Cerebellar cortex (tissue), 1 donor: ENCODE measurements at regions not wholly inside any gene's neighbourhood (a gene's known extent, or its start where the extent isn't known, plus 50 kb on each side); places are given as distances from the start of the nearest gene placed in this dataset.
A peak's percentile ranks its signal among the peaks of the same experiment; 100 is the strongest.

Experiments used
- DNase-seq: peaks from one replicate; pipeline ENCODE4 v3.0.0-alpha.2; 2015; ENCODE audit warnings: low spot score

GRCh38 chr12:16972923-16973770 is 367.2 kb upstream of the LMO3 start:
- no peak for DNase-seq

GRCh38 chr12:16962889-16963288 is 356.9 kb upstream of the LMO3 start:
- no peak for DNase-seq

- no peak for DNase-seq
Observed at GRCh38 chr12:16955083-16955657, 349.2 kb upstream of the LMO3 start.

GRCh38 chr12:16949871-16950667 is 344.1 kb upstream of the LMO3 start:
- no peak for DNase-seq

- DNase-seq, result no peak
Observed at GRCh38 chr12:16949371-16949770, 343.4 kb upstream of the LMO3 start.

GRCh38 chr12:16946704-16947103 is 340.7 kb upstream of the LMO3 start:
- DNase-seq, result no peak

GRCh38 chr12:16939871-16940306 is 333.9 kb upstream of the LMO3 start:
- peak; percentile 19 for DNase-seq

- no peak for DNase-seq
Observed at GRCh38 chr12:16927259-16927658, 321.3 kb upstream of the LMO3 start.

- no peak for DNase-seq
Observed at GRCh38 chr12:16920451-16920850, 314.5 kb upstream of the LMO3 start.

- DNase-seq, result no peak
Observed at GRCh38 chr12:16919551-16919950, 313.6 kb upstream of the LMO3 start.

- no peak for DNase-seq
Observed at GRCh38 chr12:16914853-16915252, 308.9 kb upstream of the LMO3 start.

GRCh38 chr12:16913832-16914490 is 308.0 kb upstream of the LMO3 start:
- no peak for DNase-seq

- no peak for DNase-seq
Observed at GRCh38 chr12:16901946-16902345, 296.0 kb upstream of the LMO3 start.

- no peak for DNase-seq
Observed at GRCh38 chr12:16893426-16893825, 287.5 kb upstream of the LMO3 start.

GRCh38 chr12:16891673-16892072 is 285.7 kb upstream of the LMO3 start:
- no peak for DNase-seq

- no peak for DNase-seq
Observed at GRCh38 chr12:16884819-16885218, 278.9 kb upstream of the LMO3 start.

GRCh38 chr12:16884056-16884455 is 278.1 kb upstream of the LMO3 start:
- no peak for DNase-seq

GRCh38 chr12:16881986-16882570 is 276.1 kb upstream of the LMO3 start:
- DNase-seq, result no peak

- DNase-seq, result no peak
Observed at GRCh38 chr12:16880864-16881285, 274.9 kb upstream of the LMO3 start.

- no peak for DNase-seq
Observed at GRCh38 chr12:16870845-16871244, 264.9 kb upstream of the LMO3 start.

GRCh38 chr12:16863742-16864141 is 257.8 kb upstream of the LMO3 start:
- DNase-seq, result no peak

- DNase-seq, result no peak
Observed at GRCh38 chr12:16857456-16857923, 251.5 kb upstream of the LMO3 start.
